Loucy (cell line): ENCODE measurements at regions not wholly inside any gene's neighbourhood (a gene's known extent, or its start where the extent isn't known, plus 50 kb on each side); places are given as distances from the start of the nearest gene placed in this dataset.

ENCODE experiments used
- H2AFZ ChIP-seq: fragments of 200-600 bp; sonication (generic); 2 replicates; pipeline ENCODE4 v1.6.0; 2016; ENCODE audit warnings: antibody characterized with exemption, mild to moderate bottlenecking, low read length, moderate library complexity
- H3F3A ChIP-seq: fragments of 200-600 bp; 2 replicates; pipeline ENCODE4 v1.6.0; 2016; ENCODE audit warnings: antibody characterized with exemption, low read depth, mild to moderate bottlenecking
- H3K27me3 ChIP-seq: fragments of 200-600 bp; sonication (generic); 2 replicates; pipeline ENCODE4 v1.6.1; 2014; ENCODE audit warnings: low read length, mild to moderate bottlenecking; ENCODE audit not compliant: insufficient read depth, poor library complexity, severe bottlenecking
- H3K36me3 ChIP-seq: fragments of 200-600 bp; sonication (generic); 2 replicates; pipeline ENCODE4 v1.6.1; 2016; ENCODE audit warnings: low read length; ENCODE audit not compliant: insufficient read depth
- H3K4me1 ChIP-seq: fragments of 200-600 bp; sonication (generic); 2 replicates; pipeline ENCODE4 v1.5.1; 2014; ENCODE audit warnings: low read length, mild to moderate bottlenecking; ENCODE audit not compliant: insufficient read depth, poor library complexity, severe bottlenecking
- H3K4me2 ChIP-seq: fragments of 200-600 bp; sonication (generic); 2 replicates; pipeline ENCODE4 v1.6.0; 2014; ENCODE audit warnings: antibody characterized with exemption, low read length, low read depth, mild to moderate bottlenecking; ENCODE audit not compliant: poor library complexity, severe bottlenecking
- H3K4me3 ChIP-seq: fragments of 200-600 bp; sonication (generic); 2 replicates; pipeline ENCODE4 v1.5.1; 2014; ENCODE audit warnings: low read length, mild to moderate bottlenecking, mixed read lengths; ENCODE audit not compliant: poor library complexity, severe bottlenecking
- H3K79me2 ChIP-seq: fragments of 200-600 bp; sonication (generic); 2 replicates; pipeline ENCODE4 v1.6.1; 2014; ENCODE audit warnings: low read length; ENCODE audit not compliant: insufficient read depth
- H3K9ac ChIP-seq: fragments of 200-600 bp; sonication (generic); 2 replicates; pipeline ENCODE4 v1.6.0; 2014; ENCODE audit warnings: mild to moderate bottlenecking, low read depth, low read length, moderate library complexity; ENCODE audit not compliant: poor library complexity, severe bottlenecking
- H3K9me2 ChIP-seq: fragments of 200-600 bp; sonication (generic); replicated peaks from 2 replicates; pipeline ENCODE4 v1.6.1; 2016; ENCODE audit warnings: low read depth, low read length, mixed read lengths
- H3K9me3 ChIP-seq: fragments of 200-600 bp; sonication (generic); 2 replicates; pipeline ENCODE4 v1.6.1; 2014; ENCODE audit warnings: mild to moderate bottlenecking, antibody characterized with exemption, low read length, low read depth; ENCODE audit not compliant: insufficient read depth
- H4K20me1 ChIP-seq: fragments of 200-600 bp; sonication (generic); 2 replicates; pipeline ENCODE4 v1.6.0; 2014; ENCODE audit warnings: antibody characterized with exemption, low read length, mild to moderate bottlenecking; ENCODE audit not compliant: insufficient read depth, poor library complexity, severe bottlenecking
- EZH2phosphoT487 ChIP-seq: fragments of 200-600 bp; IDR thresholded peaks from 2 replicates; pipeline ENCODE4 v1.6.1; 2018; ENCODE audit warnings: antibody characterized with exemption, mild to moderate bottlenecking, moderate library complexity, borderline replicate concordance
- TF ChIP-seq, protein P1 (sequence below): fragments of 200-600 bp; sonication (generic); conservative IDR thresholded peaks from 2 replicates; pipeline ENCODE4 v1.5.1; 2014; ENCODE audit warnings: mild to moderate bottlenecking, antibody characterized with exemption, low read length

DNA sequence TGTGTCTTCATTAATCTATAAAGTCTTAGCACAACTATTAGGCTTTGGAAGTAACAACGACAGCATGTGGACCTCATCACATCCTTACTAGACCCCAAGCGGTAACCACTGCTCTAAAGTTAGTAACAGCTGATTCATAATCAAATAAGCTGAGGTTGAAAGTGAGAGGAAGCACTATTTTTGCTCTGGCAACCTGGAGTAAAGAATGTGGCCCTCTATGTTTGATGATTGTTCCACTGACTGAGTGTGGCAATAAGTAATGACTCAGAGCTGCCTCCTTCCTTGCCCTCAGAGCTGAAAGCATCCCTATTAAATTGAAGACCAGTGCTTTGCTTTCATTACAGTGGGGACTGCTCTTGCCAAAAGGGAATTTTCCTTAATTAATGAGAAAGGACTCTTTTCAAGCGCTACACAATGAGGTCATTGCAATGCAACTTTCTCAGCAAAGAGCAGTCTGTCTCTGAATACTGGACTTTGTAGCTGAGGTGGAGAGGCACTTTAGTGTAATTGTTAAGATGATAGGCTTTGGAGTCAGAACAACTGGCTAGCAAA lies 906.1 kb upstream of the RAG2 start:
- Histone ChIP-seq H3K9ac (no peak overlapping the region), H3K4me1 (no peaks in the 10 kb centered on the region)

DNA sequence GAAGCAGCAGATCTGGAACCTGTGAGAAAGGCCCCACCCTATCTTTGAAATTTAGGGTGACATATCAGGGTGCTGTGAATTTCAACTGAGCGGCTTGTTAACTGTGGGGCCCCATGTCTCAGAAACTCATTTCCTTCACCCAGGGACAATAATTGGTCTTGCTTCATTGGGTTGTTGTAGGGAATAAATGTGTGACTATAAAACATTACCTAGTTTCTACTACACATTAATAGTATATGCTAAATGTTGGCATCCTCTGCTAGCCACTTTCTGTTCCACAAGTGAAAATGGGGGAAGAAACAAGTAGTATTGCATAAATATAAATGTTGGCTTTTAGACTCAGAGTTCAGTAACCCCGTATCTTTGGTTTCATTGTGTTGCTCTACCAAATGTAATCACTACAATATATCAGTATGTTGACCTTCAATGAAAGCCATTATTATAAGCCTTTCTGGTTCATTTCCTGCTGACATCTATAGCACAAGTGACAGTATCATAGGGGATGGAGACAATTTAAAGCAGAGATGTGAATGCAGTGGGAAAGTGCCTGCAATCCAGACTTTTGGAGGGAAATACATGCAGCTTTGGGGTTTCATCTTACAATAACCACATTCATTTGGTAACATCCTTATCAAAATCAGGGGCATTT lies 905.5 kb upstream of the RAG2 start:
- no peak overlapping the region for H3K9ac ChIP-seq
- TF ChIP-seq, protein P1, sequence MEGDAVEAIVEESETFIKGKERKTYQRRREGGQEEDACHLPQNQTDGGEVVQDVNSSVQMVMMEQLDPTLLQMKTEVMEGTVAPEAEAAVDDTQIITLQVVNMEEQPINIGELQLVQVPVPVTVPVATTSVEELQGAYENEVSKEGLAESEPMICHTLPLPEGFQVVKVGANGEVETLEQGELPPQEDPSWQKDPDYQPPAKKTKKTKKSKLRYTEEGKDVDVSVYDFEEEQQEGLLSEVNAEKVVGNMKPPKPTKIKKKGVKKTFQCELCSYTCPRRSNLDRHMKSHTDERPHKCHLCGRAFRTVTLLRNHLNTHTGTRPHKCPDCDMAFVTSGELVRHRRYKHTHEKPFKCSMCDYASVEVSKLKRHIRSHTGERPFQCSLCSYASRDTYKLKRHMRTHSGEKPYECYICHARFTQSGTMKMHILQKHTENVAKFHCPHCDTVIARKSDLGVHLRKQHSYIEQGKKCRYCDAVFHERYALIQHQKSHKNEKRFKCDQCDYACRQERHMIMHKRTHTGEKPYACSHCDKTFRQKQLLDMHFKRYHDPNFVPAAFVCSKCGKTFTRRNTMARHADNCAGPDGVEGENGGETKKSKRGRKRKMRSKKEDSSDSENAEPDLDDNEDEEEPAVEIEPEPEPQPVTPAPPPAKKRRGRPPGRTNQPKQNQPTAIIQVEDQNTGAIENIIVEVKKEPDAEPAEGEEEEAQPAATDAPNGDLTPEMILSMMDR, result no peak
- TF ChIP-seq EZH2phosphoT487, result no peak
- no peaks in the 10 kb centered on the region for H3K9me2 ChIP-seq
- no peaks in the 10 kb centered on the region for H4K20me1 ChIP-seq
- no peaks in the 10 kb centered on the region for H3K36me3 ChIP-seq
- H2AFZ ChIP-seq, result no peak overlapping the region
- no peaks in the 10 kb centered on the region for H3K4me1 ChIP-seq
- H3K9me3 ChIP-seq, result no peaks in the 10 kb centered on the region
- H3K27me3 ChIP-seq, result no peaks in the 10 kb centered on the region
- no peak overlapping the region for H3K4me3 ChIP-seq
- H3K4me2 ChIP-seq, result no peak overlapping the region
- no peaks in the 10 kb centered on the region for H3F3A ChIP-seq
- no peaks in the 10 kb centered on the region for H3K79me2 ChIP-seq

More for the DNA sequence above, 906.1 kb upstream of the RAG2 start:
- Histone ChIP-seq H3F3A (no peaks in the 10 kb centered on the region), H3K36me3 (no peaks in the 10 kb centered on the region), H3K4me2 (no peak overlapping the region), H3K4me3 (no peak overlapping the region), H3K9me2 (no peaks in the 10 kb centered on the region), H4K20me1 (no peaks in the 10 kb centered on the region), H3K79me2 (no peaks in the 10 kb centered on the region), H3K27me3 (no peaks in the 10 kb centered on the region), H2AFZ (no peak overlapping the region), H3K9me3 (no peaks in the 10 kb centered on the region)
- no peak for TF ChIP-seq EZH2phosphoT487
- TF ChIP-seq, protein P1, result no peak

DNA sequence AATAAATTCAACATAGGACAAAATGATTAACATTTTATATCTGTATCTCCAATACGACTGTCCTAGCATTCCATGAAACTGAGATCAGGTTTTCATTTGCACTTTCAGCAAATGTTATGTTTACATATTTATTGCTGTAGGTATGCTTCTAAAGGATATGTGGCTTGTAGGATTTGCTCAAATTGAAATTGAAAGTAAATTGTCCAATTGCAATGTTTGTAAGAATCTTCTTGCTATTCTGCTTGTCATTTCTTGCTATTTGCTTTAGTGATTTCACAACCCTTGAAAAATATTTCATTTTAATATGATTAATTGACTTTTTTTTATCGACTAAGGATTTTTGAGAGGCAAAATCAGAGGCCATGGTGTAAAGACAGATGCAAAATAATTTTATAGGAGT lies 904.2 kb upstream of the RAG2 start:
- TF ChIP-seq, protein P1, result no peak
- no peak for TF ChIP-seq EZH2phosphoT487
- no peak overlapping the region for H3K4me3 ChIP-seq
- H3K79me2 ChIP-seq, result no peaks in the 10 kb centered on the region
- no peaks in the 10 kb centered on the region for H3K9me2 ChIP-seq
- no peak overlapping the region for H2AFZ ChIP-seq
- no peaks in the 10 kb centered on the region for H3K27me3 ChIP-seq
- no peaks in the 10 kb centered on the region for H3F3A ChIP-seq
- H3K9me3 ChIP-seq, result no peaks in the 10 kb centered on the region
- H3K4me1 ChIP-seq, result no peaks in the 10 kb centered on the region
- no peaks in the 10 kb centered on the region for H4K20me1 ChIP-seq
- no peak overlapping the region for H3K4me2 ChIP-seq
- no peak overlapping the region for H3K9ac ChIP-seq
- H3K36me3 ChIP-seq, result no peaks in the 10 kb centered on the region
